WTC11 (cell line): ENCODE measurements at regions not wholly inside any gene's neighbourhood (a gene's known extent, or its start where the extent isn't known, plus 50 kb on each side); places are given as distances from the start of the nearest gene placed in this dataset.

Source experiments
- ATAC-seq: fragments of 200-7000 bp; cut with Tn5 transposase; 2 replicates; pipeline ENCODE4 v1.10.0; 2021; ENCODE audit warnings: mild to moderate bottlenecking, moderate library complexity
- CTCF ChIA-PET: fragments of 300-600 bp; sonication (Branson Sonifier 250); formaldehyde crosslinking; loops from one replicate; lab custom pipeline; 2021; ENCODE audit warnings: antibody characterized with exemption; lab: Charles Lee
- POLR2A ChIA-PET: fragments of 350-600 bp; sonication (Branson Sonifier 250); formaldehyde crosslinking; loops from one replicate; lab custom pipeline; 2021; ENCODE audit warnings: antibody characterized with exemption; lab: Charles Lee
- DNase-seq: peaks from one replicate; pipeline ENCODE4 v3.0.0; 2021; ENCODE audit warnings: low spot score
- H3K27ac Mint-ChIP-seq: 2 replicates; pipeline ENCODE4 v1.8.0; 2021; ENCODE audit warnings: mixed read lengths
- H3K27me3 Mint-ChIP-seq: 2 replicates; pipeline ENCODE4 v1.8.0; 2021; ENCODE audit warnings: low read depth, mild to moderate bottlenecking, moderate library complexity, mixed read lengths
- H3K36me3 Mint-ChIP-seq: 2 replicates; pipeline ENCODE4 v1.8.0; 2021; ENCODE audit warnings: mixed read lengths
- H3K4me1 Mint-ChIP-seq: 2 replicates; pipeline ENCODE4 v1.8.0; 2022; ENCODE audit warnings: mixed read lengths
- H3K4me3 Mint-ChIP-seq: 2 replicates; pipeline ENCODE4 v1.8.0; 2021; ENCODE audit warnings: mild to moderate bottlenecking, moderate library complexity, mixed read lengths
- H3K9me3 Mint-ChIP-seq: 2 replicates; pipeline ENCODE4 v1.8.0; 2021; ENCODE audit warnings: mixed read lengths
- AR ChIP-seq: fragments of 250-450 bp; sonication (Bioruptor Pico); IDR thresholded peaks from 2 replicates; pipeline ENCODE4 v1.9.0; 2021; ENCODE audit warnings: mild to moderate bottlenecking
- ATF1 ChIP-seq: sonication (generic); formaldehyde crosslinking; IDR thresholded peaks from 2 replicates; pipeline ENCODE4 v1.8.1; 2023; ENCODE audit warnings: mild to moderate bottlenecking, moderate library complexity, missing genetic modification reagents
- ATF2 ChIP-seq: sonication (generic); formaldehyde crosslinking; IDR thresholded peaks from 2 replicates; pipeline ENCODE4 v1.8.1; 2022; ENCODE audit warnings: low read depth, missing genetic modification reagents, borderline replicate concordance
- CBFB ChIP-seq: sonication (generic); formaldehyde crosslinking; IDR thresholded peaks from 2 replicates; pipeline ENCODE4 v1.8.1; 2022; ENCODE audit warnings: mild to moderate bottlenecking, low read depth, missing genetic modification reagents
- CTCF ChIP-seq: fragments of 200-600 bp; IDR thresholded peaks from 2 replicates; pipeline ENCODE4 v1.8.0; 2022; ENCODE audit warnings: antibody characterized with exemption
- E2F4 ChIP-seq: sonication (generic); formaldehyde crosslinking; IDR thresholded peaks from 2 replicates; pipeline ENCODE4 v1.8.1; 2022; ENCODE audit warnings: low read depth, mild to moderate bottlenecking, moderate library complexity, missing genetic modification reagents, borderline replicate concordance
- E2F5 ChIP-seq: sonication (generic); formaldehyde crosslinking; IDR thresholded peaks from 2 replicates; pipeline ENCODE4 v1.8.1; 2022; ENCODE audit warnings: mild to moderate bottlenecking, moderate library complexity, missing genetic modification reagents
- IRF1 ChIP-seq: sonication (generic); formaldehyde crosslinking; IDR thresholded peaks from 2 replicates; pipeline ENCODE4 v1.8.0; 2023; ENCODE audit warnings: missing genetic modification reagents
- KAT7 ChIP-seq: sonication (generic); formaldehyde crosslinking; IDR thresholded peaks from 2 replicates; pipeline ENCODE4 v1.8.1; 2023; ENCODE audit warnings: missing genetic modification reagents, mild to moderate bottlenecking, borderline replicate concordance
- MXD4 ChIP-seq: fragments of 250-450 bp; sonication (Bioruptor Pico); IDR thresholded peaks from 2 replicates; pipeline ENCODE4 v1.8.0; 2021; ENCODE audit warnings: mild to moderate bottlenecking, moderate library complexity, borderline replicate concordance
- NFYB ChIP-seq: sonication (generic); formaldehyde crosslinking; conservative IDR thresholded peaks from 2 replicates; pipeline ENCODE4 v1.8.0; 2022; ENCODE audit warnings: low read depth, missing genetic modification reagents
- NR3C1 ChIP-seq: sonication (generic); formaldehyde crosslinking; conservative IDR thresholded peaks from 2 replicates; pipeline ENCODE4 v1.8.1; 2023; ENCODE audit warnings: low read depth, mild to moderate bottlenecking, missing genetic modification reagents
- OVOL2 ChIP-seq: fragments of 250-450 bp; sonication (Bioruptor Pico); IDR thresholded peaks from 2 replicates; pipeline ENCODE4 v1.9.0; 2021; ENCODE audit warnings: mild to moderate bottlenecking, borderline replicate concordance
- STAT6 ChIP-seq: sonication (generic); formaldehyde crosslinking; conservative IDR thresholded peaks from 2 replicates; pipeline ENCODE4 v1.8.1; 2023; ENCODE audit warnings: mild to moderate bottlenecking, low read depth, missing genetic modification reagents, moderate library complexity
- ZNF219 ChIP-seq: sonication (generic); formaldehyde crosslinking; IDR thresholded peaks from 2 replicates; pipeline ENCODE4 v1.8.0; 2023; ENCODE audit warnings: missing genetic modification reagents, mild to moderate bottlenecking, borderline replicate concordance
- ZNF232 ChIP-seq: sonication (generic); formaldehyde crosslinking; IDR thresholded peaks from 2 replicates; pipeline ENCODE4 v1.8.0; 2022; ENCODE audit warnings: mild to moderate bottlenecking, missing genetic modification reagents
- ZNF317 ChIP-seq: sonication (generic); formaldehyde crosslinking; IDR thresholded peaks from 2 replicates; pipeline ENCODE4 v1.8.1; 2023; ENCODE audit warnings: low read depth, mild to moderate bottlenecking, moderate library complexity, missing genetic modification reagents, borderline replicate concordance
- ZNF532 ChIP-seq: fragments of 250-450 bp; sonication (Bioruptor Pico); IDR thresholded peaks from 2 replicates; pipeline ENCODE4 v1.9.0; 2021; ENCODE audit warnings: mild to moderate bottlenecking, borderline replicate concordance

- Mint-ChIP-seq H3K27me3 (no peaks in the 10 kb centered on the region), H3K4me1 (peaks cover 3% of the 10 kb centered on the region; the same call in 1 of the 2 replicates), H3K4me3 (no peak overlapping the region), H3K27ac (no peak overlapping the region), H3K9me3 (no peaks in the 10 kb centered on the region), H3K36me3 (no peaks in the 10 kb centered on the region)
- ATAC-seq (no peak), DNase-seq (no peak)
- ChIA-PET POLR2A (no interaction called here), CTCF (no interaction called here)
- TF ChIP-seq OVOL2 (CRISPR knock-in tag) (no peak), ZNF232 (CRISPR knock-in tag) (no peak), CTCF (no peak), KAT7 (CRISPR knock-in tag) (no peak), NR3C1 (no peak), E2F4 (CRISPR knock-in tag) (no peak), ZNF532 (CRISPR knock-in tag) (no peak), ATF1 (no peak), ZNF219 (no peak), STAT6 (no peak), ATF2 (CRISPR knock-in tag) (no peak), ZNF317 (CRISPR knock-in tag) (no peak)
These were observed 220.0 kb upstream of the KCND2 start for GRCh38 chr7:120052884-120053382.

- ChIA-PET POLR2A (no interaction called here), CTCF (no interaction called here)
- no peaks in the 10 kb centered on the region for H3K9me3 Mint-ChIP-seq
- ATAC-seq (no peak), DNase-seq (no peak)
- no peaks in the 10 kb centered on the region for H3K27me3 Mint-ChIP-seq
- no peak overlapping the region for H3K27ac Mint-ChIP-seq
- H3K36me3 Mint-ChIP-seq, result no peaks in the 10 kb centered on the region
- H3K4me3 Mint-ChIP-seq, result no peak overlapping the region
- peaks cover 3% of the 10 kb centered on the region; the same call in 1 of the 2 replicates for H3K4me1 Mint-ChIP-seq
- TF ChIP-seq MXD4 (CRISPR knock-in tag) (no peak), AR (no peak), CBFB (CRISPR knock-in tag) (no peak), IRF1 (CRISPR knock-in tag) (no peak), E2F5 (CRISPR knock-in tag) (no peak), NFYB (CRISPR knock-in tag) (no peak)
These were observed 219.5 kb upstream of the KCND2 start for GRCh38 chr7:120053390-120053961.
